ENCODE measurements at regions not wholly inside any gene's neighbourhood (a gene's known extent, or its start where the extent isn't known, plus 50 kb on each side); places are given as distances from the start of the nearest gene placed in this dataset.
"Not testable (repeated sequence)": the region's sequence is repeated elsewhere in the genome, so short reads cannot be mapped to it uniquely, and the experiment has no call there.

- no peak for DNase-seq
- Histone ChIP-seq H3K4me1 (no peaks in the 10 kb centered on the region), H3K27ac (no peak overlapping the region), H3K9me3 (no peaks in the 10 kb centered on the region), H3K27me3 (no peaks in the 10 kb centered on the region), H3K4me3 (no peak overlapping the region), H3K36me3 (no peaks in the 10 kb centered on the region)
- no peak for TF ChIP-seq POLR2A (IDR thresholded peaks at IDR 0.05)
- TF ChIP-seq, protein P1, sequence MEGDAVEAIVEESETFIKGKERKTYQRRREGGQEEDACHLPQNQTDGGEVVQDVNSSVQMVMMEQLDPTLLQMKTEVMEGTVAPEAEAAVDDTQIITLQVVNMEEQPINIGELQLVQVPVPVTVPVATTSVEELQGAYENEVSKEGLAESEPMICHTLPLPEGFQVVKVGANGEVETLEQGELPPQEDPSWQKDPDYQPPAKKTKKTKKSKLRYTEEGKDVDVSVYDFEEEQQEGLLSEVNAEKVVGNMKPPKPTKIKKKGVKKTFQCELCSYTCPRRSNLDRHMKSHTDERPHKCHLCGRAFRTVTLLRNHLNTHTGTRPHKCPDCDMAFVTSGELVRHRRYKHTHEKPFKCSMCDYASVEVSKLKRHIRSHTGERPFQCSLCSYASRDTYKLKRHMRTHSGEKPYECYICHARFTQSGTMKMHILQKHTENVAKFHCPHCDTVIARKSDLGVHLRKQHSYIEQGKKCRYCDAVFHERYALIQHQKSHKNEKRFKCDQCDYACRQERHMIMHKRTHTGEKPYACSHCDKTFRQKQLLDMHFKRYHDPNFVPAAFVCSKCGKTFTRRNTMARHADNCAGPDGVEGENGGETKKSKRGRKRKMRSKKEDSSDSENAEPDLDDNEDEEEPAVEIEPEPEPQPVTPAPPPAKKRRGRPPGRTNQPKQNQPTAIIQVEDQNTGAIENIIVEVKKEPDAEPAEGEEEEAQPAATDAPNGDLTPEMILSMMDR (IDR thresholded peaks at IDR 0.05) = no peak
These were observed 116.3 kb downstream of the BMP15 start for GRCh38 chrX:51026862-51027261.

DNA sequence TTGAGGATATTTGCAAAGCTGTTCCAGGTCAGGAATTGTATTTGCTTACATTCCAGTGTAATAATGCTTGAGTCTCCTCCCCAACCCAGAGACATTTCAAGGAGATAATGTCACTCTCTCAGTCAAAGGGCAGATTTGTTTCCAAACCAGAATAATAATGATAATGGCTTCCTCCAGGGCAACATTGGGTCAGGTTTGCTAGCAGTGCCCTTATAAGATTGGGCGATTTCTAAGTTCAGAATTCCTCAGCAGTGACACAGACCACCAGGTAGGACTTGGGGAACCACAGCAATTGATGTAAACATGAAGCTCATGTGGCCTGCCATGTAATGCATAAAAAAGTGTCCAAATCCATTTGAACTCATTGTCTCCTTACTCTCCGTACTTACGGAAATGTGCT is 125.2 kb downstream of the BMP15 start:
- DNase-seq = no peak
- Histone ChIP-seq H3K27ac (no peak overlapping the region), H3K36me3 (no peaks in the 10 kb centered on the region), H3K4me3 (no peak overlapping the region), H3K9me3 (no peaks in the 10 kb centered on the region), H3K4me1 (no peaks in the 10 kb centered on the region), H3K27me3 (no peaks in the 10 kb centered on the region)
- TF ChIP-seq, protein P1 (IDR thresholded peaks at IDR 0.05) = no peak
- no peak for TF ChIP-seq POLR2A (IDR thresholded peaks at IDR 0.05)

DNA sequence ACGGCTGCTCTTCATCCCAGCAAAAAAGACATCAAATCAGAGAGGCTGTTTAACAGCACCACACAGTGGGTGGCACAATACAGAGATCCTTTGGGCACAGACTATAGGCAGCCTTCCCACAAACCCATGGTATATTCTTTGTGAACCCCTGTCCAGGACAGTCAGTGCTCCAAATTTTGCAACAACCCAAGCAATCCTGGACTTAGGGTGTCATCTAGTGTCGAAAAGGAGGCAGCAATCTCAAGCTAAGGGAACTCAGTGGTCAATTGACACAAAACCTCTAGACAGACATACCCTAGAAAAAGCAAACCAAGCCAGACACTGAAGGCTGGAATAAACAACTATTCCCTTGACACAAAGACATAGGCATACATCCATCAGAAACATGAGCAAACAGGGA is 137.4 kb downstream of the BMP15 start:
- Histone ChIP-seq H3K27me3 (no peaks in the 10 kb centered on the region), H3K36me3 (no peaks in the 10 kb centered on the region), H3K27ac (no peak overlapping the region), H3K9me3 (no peaks in the 10 kb centered on the region), H3K4me3 (no peak overlapping the region), H3K4me1 (no peaks in the 10 kb centered on the region)
- TF ChIP-seq POLR2A (IDR thresholded peaks at IDR 0.05) = no peak
- TF ChIP-seq, protein P1 (IDR thresholded peaks at IDR 0.05) = no peak
- no peak for DNase-seq

DNA sequence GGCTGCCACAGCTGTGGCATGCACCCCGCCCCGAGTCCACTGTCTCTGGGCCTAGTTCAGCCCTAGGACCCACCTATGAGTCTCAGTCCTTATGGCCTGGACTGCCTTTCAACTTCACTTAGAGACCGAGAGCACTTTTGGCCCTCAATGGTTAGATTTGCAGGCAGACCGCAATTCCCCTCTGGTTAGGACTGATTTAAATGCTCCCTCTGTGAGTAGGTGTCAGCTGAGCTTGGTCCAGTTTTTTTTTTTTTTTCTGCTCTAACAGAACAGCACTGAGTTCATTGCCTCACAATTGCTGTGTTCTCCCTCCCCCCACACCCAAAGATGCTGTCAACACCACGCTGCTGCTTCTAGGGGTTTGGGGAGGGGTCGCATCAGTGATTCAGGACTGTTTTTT is 143.2 kb downstream of the BMP15 start:
- H3K36me3 ChIP-seq = no peaks in the 10 kb centered on the region
- H3K27ac ChIP-seq = no peak overlapping the region
- DNase-seq = no peak
- no peaks in the 10 kb centered on the region for H3K4me1 ChIP-seq
- no peaks in the 10 kb centered on the region for H3K9me3 ChIP-seq
- H3K4me3 ChIP-seq = no peak overlapping the region
- TF ChIP-seq, protein P1 (IDR thresholded peaks at IDR 0.05) = no peak
- TF ChIP-seq POLR2A (IDR thresholded peaks at IDR 0.05) = no peak
- no peaks in the 10 kb centered on the region for H3K27me3 ChIP-seq

- no peaks in the 10 kb centered on the region for H3K36me3 ChIP-seq
- DNase-seq = no peak
- no peaks in the 10 kb centered on the region for H3K4me1 ChIP-seq
- H3K27me3 ChIP-seq = no peaks in the 10 kb centered on the region
- H3K9me3 ChIP-seq = no peaks in the 10 kb centered on the region
- no peak overlapping the region for H3K27ac ChIP-seq
- H3K4me3 ChIP-seq = no peak overlapping the region
- TF ChIP-seq, protein P1 (IDR thresholded peaks at IDR 0.05) = no peak
- TF ChIP-seq POLR2A (IDR thresholded peaks at IDR 0.05) = no peak
These were observed 187.5 kb downstream of the BMP15 start for GRCh38 chrX:51098046-51098445.

DNA sequence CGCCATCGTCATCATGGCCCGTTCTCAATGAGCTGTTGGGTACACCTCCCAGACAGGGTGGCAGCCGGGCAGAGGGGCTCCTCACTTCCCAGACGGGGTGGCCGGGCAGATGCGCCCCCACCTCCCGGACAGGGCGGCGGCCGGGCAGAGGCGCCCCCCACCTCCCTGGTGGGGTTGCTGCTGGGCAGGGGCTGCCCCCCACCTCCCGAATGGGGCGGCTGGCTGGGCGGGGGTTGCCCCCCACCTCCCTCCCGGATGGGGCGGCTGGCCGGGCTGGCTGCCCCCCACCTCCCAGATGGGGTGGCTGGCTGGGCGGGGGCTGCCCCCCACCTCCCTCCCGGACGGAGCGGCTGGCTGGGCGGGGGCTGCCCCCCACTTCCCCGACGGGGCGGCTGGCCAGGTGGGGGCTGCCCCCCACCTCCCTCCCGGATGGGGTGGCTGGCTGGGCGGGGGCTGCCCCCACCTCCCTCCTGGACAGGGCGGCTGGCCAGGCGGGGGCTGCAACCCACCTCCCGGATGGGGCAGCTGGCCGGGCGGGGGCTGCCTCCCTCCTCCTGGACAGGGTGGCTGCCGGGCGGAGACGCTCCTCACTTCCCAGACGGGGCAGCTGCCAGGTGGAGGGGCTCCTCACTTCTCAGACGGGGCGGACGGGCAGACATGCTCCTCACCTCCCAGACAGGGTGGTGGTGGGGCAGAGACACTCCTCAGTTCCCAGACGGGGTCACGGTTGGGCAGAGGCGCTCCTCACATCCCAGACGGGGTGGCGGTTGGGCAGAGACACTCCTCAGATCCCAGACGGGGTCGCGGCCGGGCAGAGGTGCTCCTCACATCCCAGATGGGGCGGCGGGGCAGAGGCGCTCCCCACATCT is 208.8 kb downstream of the BMP15 start:
- H3K36me3 ChIP-seq, H3K27me3 ChIP-seq, H3K4me3 ChIP-seq, H3K4me1 ChIP-seq, H3K9me3 ChIP-seq, DNase-seq, H3K27ac ChIP-seq: not testable (repeated sequence)

- not testable (repeated sequence) for H3K4me1 ChIP-seq, H3K27me3 ChIP-seq, H3K4me3 ChIP-seq, DNase-seq, H3K27ac ChIP-seq, H3K9me3 ChIP-seq, H3K36me3 ChIP-seq
These were observed 206.9 kb upstream of the NUDT10 start for GRCh38 chrX:51125743-51126142.
